ENCODE measurements at regions not wholly inside any gene's neighbourhood (a gene's known extent, or its start where the extent isn't known, plus 50 kb on each side); places are given as distances from the start of the nearest gene placed in this dataset.

DNA sequence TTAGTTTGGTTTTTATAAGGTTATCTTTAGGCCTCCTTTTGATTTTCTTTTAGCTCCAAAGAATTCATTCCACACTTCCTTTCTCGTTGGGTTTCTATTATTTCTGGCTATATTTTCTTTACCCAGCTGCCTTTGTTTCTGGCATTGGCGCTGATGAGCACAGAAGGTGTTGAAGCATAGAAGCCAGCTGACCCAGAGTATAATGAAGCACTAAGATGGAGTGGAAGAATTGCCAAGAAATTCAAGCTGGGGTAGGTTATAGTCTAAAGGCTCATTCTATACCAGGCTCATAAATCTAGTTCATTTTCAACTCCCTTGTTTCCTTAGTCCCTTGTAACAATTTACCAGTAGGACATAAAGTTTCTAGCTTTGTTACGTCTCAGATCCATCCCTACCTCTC, 169.5 kb downstream of the HRH4 start:
- WGBS (ENCODE audit: insufficient coverage) = 100% methylated on average over 2 of the region's 3 CpGs
- no peak overlapping the region for H3K27ac ChIP-seq (ENCODE audit: low read length in 2 of 2)
- no peak overlapping the region for H3K4me3 ChIP-seq (ENCODE audit: control extremely low read depth in 1 of 5, extremely low read depth in 1 of 5, insufficient read depth in 1 of 5, low read depth in 2 of 5, low read length in 4 of 5)
- no peak for DNase-seq
- no peak for ATAC-seq (ENCODE audit: low read depth)
- ChIA-PET POLR2A (no interaction called here), CTCF (no interaction called here)
- no peak overlapping the region for H3K4me3 Mint-ChIP-seq
- H3K27me3 Mint-ChIP-seq = peaks cover 14% of the 10 kb centered on the region
- H2AFZ ChIP-seq (ENCODE audit: insufficient read depth, low read depth, low read length, poor library complexity, severe bottlenecking) = no peak overlapping the region
- no peaks in the 10 kb centered on the region for H3K9me3 Mint-ChIP-seq (ENCODE audit: insufficient read depth)
- no peak overlapping the region for H3K27ac Mint-ChIP-seq
- no peaks in the 10 kb centered on the region for H4K20me1 ChIP-seq (ENCODE audit: control insufficient read depth, insufficient read depth, low read length, poor library complexity, severe bottlenecking)
- TF ChIP-seq, protein P1, sequence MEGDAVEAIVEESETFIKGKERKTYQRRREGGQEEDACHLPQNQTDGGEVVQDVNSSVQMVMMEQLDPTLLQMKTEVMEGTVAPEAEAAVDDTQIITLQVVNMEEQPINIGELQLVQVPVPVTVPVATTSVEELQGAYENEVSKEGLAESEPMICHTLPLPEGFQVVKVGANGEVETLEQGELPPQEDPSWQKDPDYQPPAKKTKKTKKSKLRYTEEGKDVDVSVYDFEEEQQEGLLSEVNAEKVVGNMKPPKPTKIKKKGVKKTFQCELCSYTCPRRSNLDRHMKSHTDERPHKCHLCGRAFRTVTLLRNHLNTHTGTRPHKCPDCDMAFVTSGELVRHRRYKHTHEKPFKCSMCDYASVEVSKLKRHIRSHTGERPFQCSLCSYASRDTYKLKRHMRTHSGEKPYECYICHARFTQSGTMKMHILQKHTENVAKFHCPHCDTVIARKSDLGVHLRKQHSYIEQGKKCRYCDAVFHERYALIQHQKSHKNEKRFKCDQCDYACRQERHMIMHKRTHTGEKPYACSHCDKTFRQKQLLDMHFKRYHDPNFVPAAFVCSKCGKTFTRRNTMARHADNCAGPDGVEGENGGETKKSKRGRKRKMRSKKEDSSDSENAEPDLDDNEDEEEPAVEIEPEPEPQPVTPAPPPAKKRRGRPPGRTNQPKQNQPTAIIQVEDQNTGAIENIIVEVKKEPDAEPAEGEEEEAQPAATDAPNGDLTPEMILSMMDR (IDR thresholded peaks at IDR 0.05) = no peak
- TF ChIP-seq EZH2 (IDR thresholded peaks at IDR 0.05; ENCODE audit: borderline replicate concordance, insufficient read depth, low read depth, low read length, poor library complexity, severe bottlenecking) = no peak
- peaks cover 0 to 3% (median 0%) of the 10 kb centered on the region in 4 experiments for H3K27me3 ChIP-seq (replicated peaks in 1 of 4; ENCODE audit: control extremely low read depth in 1 of 4, control insufficient read depth in 3 of 4, insufficient read depth in 4 of 4, low read length in 3 of 4)
- H3K9me3 ChIP-seq (ENCODE audit: control extremely low read depth in 1 of 3, control insufficient read depth in 2 of 3, insufficient read depth in 1 of 3, low read length in 2 of 3) = no peaks in the 10 kb centered on the region
- intact Hi-C loops (cut with micrococcal nuclease) = no loop called here
- H3K4me1 Mint-ChIP-seq = no peaks in the 10 kb centered on the region
- H3K4me2 ChIP-seq (replicated peaks; ENCODE audit: low read depth, low read length, poor library complexity, severe bottlenecking) = no peak overlapping the region
- H3K79me2 ChIP-seq (ENCODE audit: control insufficient read depth, insufficient read depth, low read length) = no peaks in the 10 kb centered on the region
- H3K4me1 ChIP-seq (ENCODE audit: control insufficient read depth in 2 of 2, insufficient read depth in 2 of 2, low read length in 2 of 2) = no peaks in the 10 kb centered on the region
- H3K36me3 ChIP-seq (replicated peaks in 1 of 2; ENCODE audit: control extremely low read depth in 1 of 2, control insufficient read depth in 1 of 2, extremely low read depth in 1 of 2, insufficient read depth in 2 of 2, low read length in 1 of 2) = no peaks in the 10 kb centered on the region
- H3K9ac ChIP-seq (ENCODE audit: low read length) = no peak overlapping the region

DNA sequence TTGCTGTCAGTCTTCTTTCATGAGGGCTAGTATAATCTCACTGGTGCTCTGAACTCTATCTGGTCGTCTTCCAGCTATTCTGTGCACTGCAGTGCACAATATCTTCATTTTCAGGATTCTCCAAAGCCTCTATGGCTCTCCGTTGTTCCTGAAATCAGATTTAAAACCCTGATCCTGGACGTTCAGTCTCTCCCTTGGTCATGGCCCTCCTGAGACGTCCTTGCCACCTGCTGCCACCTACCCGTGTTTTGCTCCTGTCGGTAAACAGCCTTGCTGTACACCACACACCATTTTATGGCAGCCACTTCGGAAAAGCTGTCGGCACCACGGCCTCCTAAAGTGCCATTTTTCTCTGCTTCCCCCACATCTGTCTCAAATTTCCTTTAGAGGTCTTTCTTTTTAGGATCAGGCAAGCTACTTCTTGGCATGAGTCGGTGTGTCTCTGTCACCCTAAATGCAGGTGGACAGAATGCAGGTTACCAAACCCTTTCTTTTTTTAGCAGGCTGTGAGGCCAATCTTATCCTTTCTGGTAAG, 170.0 kb downstream of the HRH4 start:
- no peak for DNase-seq
- TF ChIP-seq EZH2 (IDR thresholded peaks at IDR 0.05; ENCODE audit: borderline replicate concordance, insufficient read depth, low read depth, low read length, poor library complexity, severe bottlenecking) = no peak
- TF ChIP-seq, protein P1 (IDR thresholded peaks at IDR 0.05) = no peak
- H3K79me2 ChIP-seq (ENCODE audit: control insufficient read depth, insufficient read depth, low read length) = no peaks in the 10 kb centered on the region

More for the DNA sequence above, 170.0 kb downstream of the HRH4 start:
- H3K4me1 ChIP-seq (ENCODE audit: control insufficient read depth in 2 of 2, insufficient read depth in 2 of 2, low read length in 2 of 2) = no peaks in the 10 kb centered on the region
- no peak overlapping the region for H3K4me3 ChIP-seq (ENCODE audit: control extremely low read depth in 1 of 5, extremely low read depth in 1 of 5, insufficient read depth in 1 of 5, low read depth in 2 of 5, low read length in 4 of 5)
- WGBS (ENCODE audit: insufficient coverage) = 87% methylated on average over 10 of the region's 10 CpGs
- intact Hi-C loops (cut with micrococcal nuclease) = no loop called here
- no peaks in the 10 kb centered on the region for H3K9me3 ChIP-seq (ENCODE audit: control extremely low read depth in 1 of 3, control insufficient read depth in 2 of 3, insufficient read depth in 1 of 3, low read length in 2 of 3)
- no peaks in the 10 kb centered on the region for H4K20me1 ChIP-seq (ENCODE audit: control insufficient read depth, insufficient read depth, low read length, poor library complexity, severe bottlenecking)
- H2AFZ ChIP-seq (ENCODE audit: insufficient read depth, low read depth, low read length, poor library complexity, severe bottlenecking) = no peak overlapping the region
- no peak overlapping the region for H3K4me2 ChIP-seq (replicated peaks; ENCODE audit: low read depth, low read length, poor library complexity, severe bottlenecking)
- Mint-ChIP-seq H3K27me3 (peaks cover 14% of the 10 kb centered on the region), H3K27ac (no peak overlapping the region), H3K4me3 (no peak overlapping the region), H3K9me3 (ENCODE audit: insufficient read depth) (no peaks in the 10 kb centered on the region), H3K4me1 (no peaks in the 10 kb centered on the region)
- H3K36me3 ChIP-seq (replicated peaks in 1 of 2; ENCODE audit: control extremely low read depth in 1 of 2, control insufficient read depth in 1 of 2, extremely low read depth in 1 of 2, insufficient read depth in 2 of 2, low read length in 1 of 2) = no peaks in the 10 kb centered on the region
- no peak for ATAC-seq (ENCODE audit: low read depth)
- H3K27me3 ChIP-seq (replicated peaks in 1 of 4; ENCODE audit: control extremely low read depth in 1 of 4, control insufficient read depth in 3 of 4, insufficient read depth in 4 of 4, low read length in 3 of 4) = peaks cover 0 to 3% (median 0%) of the 10 kb centered on the region in 4 experiments
- ChIA-PET CTCF (no interaction called here), POLR2A (no interaction called here)
- H3K27ac ChIP-seq (ENCODE audit: low read length in 2 of 2) = no peak overlapping the region
- no peak overlapping the region for H3K9ac ChIP-seq (ENCODE audit: low read length)

All from B cell (primary cell).